HepG2 (cell line): ENCODE measurements at regions not wholly inside any gene's neighbourhood (a gene's known extent, or its start where the extent isn't known, plus 50 kb on each side); places are given as distances from the start of the nearest gene placed in this dataset.

Experiments used
- ATAC-seq: fragments of 200-7000 bp; cut with Tn5 transposase; 3 replicates; pipeline ENCODE4 v1.9.1; 2020; ENCODE audit warnings: mild to moderate bottlenecking, moderate library complexity
- BruUV-seq: library from RNA; stranded (reverse); fragments of 400-500 nt; replicated peaks from 2 replicates; lab custom pipeline; 2021; lab: Mats Ljungman, UMichigan
- CTCF ChIA-PET: fragments of 300-600 bp; formaldehyde crosslinking; extraction: SDS; loops from one replicate; lab custom pipeline; 2021; ENCODE audit warnings: low total read pairs, inconsistent platforms, low intra/inter-chr PET ratio; lab: Yijun Ruan, JAX
- POLR2A ChIA-PET: fragments of 350-600 bp; sonication (Branson Sonifier 250); formaldehyde crosslinking; loops from one replicate; lab custom pipeline; 2020; ENCODE audit warnings: antibody characterized with exemption, inconsistent platforms; lab: Yijun Ruan, JAX
- DNase-seq: peaks from one replicate; pipeline ENCODE4 v3.0.0-alpha.2; 2015; ENCODE audit warnings: low spot score
- FAIRE-seq: peaks from 3 replicates; lab custom pipeline; 2011; peaks lifted over from hg19 to GRCh38; lab: Jason Lieb, UNC
- H2AFZ ChIP-seq: one replicate; pipeline ENCODE4 v1.6.1; 2011; ENCODE audit warnings: low read length, inconsistent platforms
- H3K27ac ChIP-seq: fragments of 300-600 bp; 3 replicates; pipeline ENCODE4 v1.8.0; 2011; ENCODE audit warnings: mixed run types, mild to moderate bottlenecking, mixed read lengths, low read length, inconsistent platforms; ENCODE audit not compliant: insufficient read depth; ENCODE audit errors: extremely low read length
- H3K27me3 ChIP-seq, 2 experiments: fragments of 200-600 bp in 1 of 2; 2 replicates in 1 of 2; 3 replicates in 1 of 2; pipeline versions ENCODE4 v1.6.0 to v1.8.0; 2011; ENCODE audit warnings: low read length in 2 of 2, mild to moderate bottlenecking in 2 of 2, moderate library complexity in 2 of 2, inconsistent platforms in 1 of 2; ENCODE audit not compliant: insufficient read depth in 2 of 2, control insufficient read depth in 1 of 2
- H3K36me3 ChIP-seq, 2 experiments: fragments of 200-600 bp in 1 of 2; replicated peaks in 1 of 2; 2 replicates in 1 of 2; 3 replicates in 1 of 2; pipeline versions ENCODE4 v1.5.1 to v1.8.0; 2011; ENCODE audit warnings: low read length in 2 of 2, inconsistent platforms in 1 of 2; ENCODE audit not compliant: insufficient read depth in 2 of 2, control insufficient read depth in 1 of 2
- H3K4me1 ChIP-seq: 2 replicates; pipeline ENCODE4 v1.5.1; 2012; ENCODE audit warnings: low read length, inconsistent platforms; ENCODE audit not compliant: insufficient read depth
- H3K4me2 ChIP-seq: 2 replicates; pipeline ENCODE4 v1.6.0; 2011; ENCODE audit warnings: low read depth, low read length, inconsistent platforms
- H3K4me3 ChIP-seq, 3 experiments: fragments of 200-600 bp in 1 of 3; sonication (generic), shearing (Covaris generic) in 1 of 3; replicated peaks in 1 of 3; 2 replicates each; pipeline ENCODE4 v1.5.1; 2011 to 2016; ENCODE audit warnings: low read length in 3 of 3, inconsistent platforms in 2 of 3, low read depth in 2 of 3, mild to moderate bottlenecking in 2 of 3, control low read depth in 1 of 3, mixed read lengths in 1 of 3; ENCODE audit not compliant: insufficient read depth in 1 of 3
- H3K79me2 ChIP-seq: one replicate; pipeline ENCODE4 v1.6.1; 2011; ENCODE audit warnings: low read length, inconsistent platforms; ENCODE audit not compliant: insufficient read depth
- H3K9ac ChIP-seq: 2 replicates; pipeline ENCODE4 v1.6.0; 2011; ENCODE audit warnings: mild to moderate bottlenecking, low read depth, low read length, inconsistent platforms; ENCODE audit not compliant: insufficient read depth
- H3K9me3 ChIP-seq: 2 replicates; pipeline ENCODE4 v1.5.1; 2012; ENCODE audit warnings: mild to moderate bottlenecking, low read length
- H4K20me1 ChIP-seq: 2 replicates; pipeline ENCODE4 v1.6.0; 2011; ENCODE audit warnings: inconsistent platforms, mild to moderate bottlenecking, low read length, moderate library complexity; ENCODE audit not compliant: insufficient read depth
- CHCHD3 ChIP-seq: sonication (generic); formaldehyde crosslinking; IDR thresholded peaks from 2 replicates; pipeline ENCODE4 v1.8.0; 2022; ENCODE audit warnings: mild to moderate bottlenecking, missing genetic modification reagents, moderate library complexity
- FOXJ3 ChIP-seq: sonication (generic); formaldehyde crosslinking; IDR thresholded peaks from 2 replicates; pipeline ENCODE4 v1.4.0; 2020; ENCODE audit warnings: missing genetic modification reagents, mild to moderate bottlenecking, borderline replicate concordance
- FOXP1 ChIP-seq, 2 experiments: fragments of 450-650 bp in 1 of 2; IDR thresholded peaks; 2 replicates each; pipeline ENCODE4 v1.6.1; 2017 to 2018; ENCODE audit warnings: antibody characterized with exemption in 1 of 2
- HMG20A ChIP-seq: IDR thresholded peaks from 2 replicates; pipeline ENCODE4 v1.6.1; 2016; ENCODE audit warnings: borderline replicate concordance
- HNRNPL ChIP-seq: fragments of 200-400 bp; formaldehyde crosslinking; IDR thresholded peaks from 2 replicates; pipeline ENCODE4 v1.6.1; 2017; ENCODE audit warnings: mild to moderate bottlenecking, low read depth, low read length
- ISL2 ChIP-seq: sonication (generic); formaldehyde crosslinking; IDR thresholded peaks from 2 replicates; pipeline ENCODE4 v1.5.0; 2020; ENCODE audit warnings: missing genetic modification reagents
- KIAA2018 ChIP-seq: sonication (generic); formaldehyde crosslinking; IDR thresholded peaks from 2 replicates; pipeline ENCODE4 v1.5.0; 2020; ENCODE audit warnings: mild to moderate bottlenecking, missing genetic modification reagents, borderline replicate concordance
- NCOA2 ChIP-seq: sonication (generic); formaldehyde crosslinking; IDR thresholded peaks from 2 replicates; pipeline ENCODE4 v1.8.0; 2022; ENCODE audit warnings: inconsistent platforms
- RBAK ChIP-seq: sonication (generic); formaldehyde crosslinking; IDR thresholded peaks from 2 replicates; pipeline ENCODE4 v1.5.1; 2020; ENCODE audit warnings: mild to moderate bottlenecking, missing genetic modification reagents
- TGIF2 ChIP-seq: IDR thresholded peaks from 2 replicates; pipeline ENCODE4 v1.6.1; 2016; ENCODE audit warnings: control low read depth, missing compliant biosample characterization
- ZNF292 ChIP-seq: sonication (generic); formaldehyde crosslinking; IDR thresholded peaks from 2 replicates; pipeline ENCODE4 v1.8.1; 2022; ENCODE audit warnings: mild to moderate bottlenecking, low read depth, missing genetic modification reagents, borderline replicate concordance
- ZNF446 ChIP-seq: sonication (generic); formaldehyde crosslinking; IDR thresholded peaks from 2 replicates; pipeline ENCODE4 v1.5.0; 2020; ENCODE audit warnings: mild to moderate bottlenecking, missing genetic modification reagents
- ZNF496 ChIP-seq: sonication (generic); formaldehyde crosslinking; IDR thresholded peaks from 2 replicates; pipeline ENCODE4 v1.8.1; 2023; ENCODE audit warnings: mild to moderate bottlenecking, moderate library complexity, missing genetic modification reagents; ENCODE audit not compliant: insufficient replicate concordance
- WGBS: methylation state at CpG from one replicate; pipeline ENCODE4 v1.1.6; 2017; ENCODE audit warnings: low lambda C conversion rate; 5-methylcytosine and 5-hydroxymethylcytosine counted together
- in situ Hi-C: cut with HindIII; loops from 2 replicates; pipeline ENCODE4 v1.10.0; 2017; ENCODE audit warnings: low pct_unique_long_range_greater_than_20kb; ENCODE audit not compliant: extremely low pct_ligation_motif_present
- intact Hi-C: fragments of 100-400 bp; cut with micrococcal nuclease; formaldehyde crosslinking; loops from one replicate; pipeline ENCODE4 v1.10.0; 2022; ENCODE audit not compliant: unreplicated experiment

GRCh38 chr2:167891841-167892240 is 355.6 kb downstream of the STK39 start:
- peaks cover 13% of the 10 kb centered on the region; the same call in 1 of the 2 replicates for H3K9me3 ChIP-seq
- H2AFZ ChIP-seq: no peak overlapping the region
- CTCF ChIA-PET: no interaction called here
- WGBS: 53% methylated on average over 5 of the region's 5 CpGs
- intact Hi-C loops (no loop called here), in situ Hi-C loops (no loop called here)
- peaks cover 0 to 2% of the 10 kb centered on the region in 2 experiments; a peak in 1 of 5 replicates for H3K27me3 ChIP-seq
- H3K27ac ChIP-seq: no peak overlapping the region
- TF ChIP-seq ISL2 (CRISPR knock-in tag): no peak
- no peak for TF ChIP-seq FOXP1 (IDR thresholded peaks at IDR 0.05)
- no peak for TF ChIP-seq FOXP1 (CRISPR knock-in tag; IDR thresholded peaks at IDR 0.05)
- TF ChIP-seq FOXJ3: no peak
- TF ChIP-seq ZNF446: no peak
- TF ChIP-seq ZNF292 (CRISPR knock-in tag): no peak
- no peak for TF ChIP-seq HMG20A
- TF ChIP-seq KIAA2018 (CRISPR knock-in tag): no peak
- no peak for TF ChIP-seq ZNF496
- no peak for TF ChIP-seq CHCHD3 (CRISPR knock-in tag)
- no peak for TF ChIP-seq HNRNPL
- no peak for TF ChIP-seq TGIF2 (CRISPR knock-in tag)
- TF ChIP-seq RBAK (CRISPR knock-in tag): no peak
- TF ChIP-seq NCOA2: no peak
- H3K4me1 ChIP-seq: no peaks in the 10 kb centered on the region
- H4K20me1 ChIP-seq: no peaks in the 10 kb centered on the region
- ATAC-seq (no peak), DNase-seq (no peak), FAIRE-seq (no peak)
- no peak overlapping the region for H3K9ac ChIP-seq
- POLR2A ChIA-PET: no interaction called here
- no peak overlapping the region for H3K4me3 ChIP-seq
- no peaks in the 10 kb centered on the region for H3K79me2 ChIP-seq
- no TSS peak for BruUV-seq
- no peaks in the 10 kb centered on the region for H3K36me3 ChIP-seq
- H3K4me2 ChIP-seq: no peak overlapping the region
